Neural progenitor cell (in vitro differentiated cells): ENCODE measurements at regions not wholly inside any gene's neighbourhood (a gene's known extent, or its start where the extent isn't known, plus 50 kb on each side); places are given as distances from the start of the nearest gene placed in this dataset.

Experiments used
- DNase-seq: peaks from one replicate; pipeline ENCODE4 v3.0.0-alpha.2; 2016; ENCODE audit warnings: low spot score
- H2AFZ ChIP-seq: fragments of 200-600 bp; sonication (generic); replicated peaks from 2 replicates; pipeline ENCODE4 v1.6.1; 2016; ENCODE audit warnings: antibody characterized with exemption
- H3F3A ChIP-seq: fragments of 200-600 bp; sonication (generic); 2 replicates; pipeline ENCODE4 v1.6.1; 2016; ENCODE audit warnings: antibody characterized with exemption, low read depth
- H3K27ac ChIP-seq: fragments of 200-600 bp; sonication (generic); 2 replicates; pipeline ENCODE4 v1.5.1; 2016; ENCODE audit warnings: mild to moderate bottlenecking
- H3K27me3 ChIP-seq: fragments of 200-600 bp; sonication (generic); 2 replicates; pipeline ENCODE4 v1.6.1; 2016; ENCODE audit warnings: mild to moderate bottlenecking, moderate library complexity
- H3K36me3 ChIP-seq: fragments of 200-600 bp; sonication (generic); 2 replicates; pipeline ENCODE4 v1.5.1; 2016
- H3K4me1 ChIP-seq: fragments of 200-600 bp; sonication (generic); 2 replicates; pipeline ENCODE4 v1.6.1; 2016; ENCODE audit warnings: mixed run types
- H3K4me2 ChIP-seq: fragments of 200-600 bp; sonication (generic); 2 replicates; pipeline ENCODE4 v1.6.1; 2016
- H3K4me3 ChIP-seq: fragments of 200-600 bp; sonication (generic); 2 replicates; pipeline ENCODE4 v1.5.1; 2016
- H3K79me2 ChIP-seq: fragments of 200-600 bp; sonication (generic); 2 replicates; pipeline ENCODE4 v1.6.1; 2016; ENCODE audit warnings: low read depth
- H3K9ac ChIP-seq: fragments of 200-600 bp; sonication (generic); 2 replicates; pipeline ENCODE4 v1.6.1; 2016
- H3K9me3 ChIP-seq: fragments of 200-600 bp; sonication (generic); 2 replicates; pipeline ENCODE4 v1.5.1; 2016; ENCODE audit warnings: low read depth
- H4K20me1 ChIP-seq: fragments of 200-600 bp; sonication (generic); 2 replicates; pipeline ENCODE4 v1.6.1; 2016; ENCODE audit warnings: low read depth
- H3K27ac Mint-ChIP-seq: 3 replicates; pipeline ENCODE4 v1.8.0; 2021; ENCODE audit warnings: mixed read lengths
- H3K27me3 Mint-ChIP-seq: 2 replicates; pipeline ENCODE4 v1.8.0; 2022; ENCODE audit warnings: low read depth, mild to moderate bottlenecking, inconsistent platforms, moderate library complexity, mixed read lengths; ENCODE audit not compliant: insufficient read depth
- H3K36me3 Mint-ChIP-seq: 3 replicates; pipeline ENCODE4 v1.8.0; 2021; ENCODE audit warnings: mixed read lengths
- H3K4me1 Mint-ChIP-seq: 3 replicates; pipeline ENCODE4 v1.8.0; 2021; ENCODE audit warnings: mixed read lengths
- H3K4me3 Mint-ChIP-seq: 3 replicates; pipeline ENCODE4 v1.8.0; 2021; ENCODE audit warnings: mild to moderate bottlenecking, moderate library complexity, mixed read lengths
- H3K9me3 Mint-ChIP-seq: 3 replicates; pipeline ENCODE4 v1.8.0; 2020; ENCODE audit warnings: mixed read lengths
- CTCF ChIP-seq: fragments of 200-600 bp; sonication (generic); IDR thresholded peaks from 2 replicates; pipeline ENCODE4 v1.5.1; 2017; ENCODE audit warnings: antibody characterized with exemption, mild to moderate bottlenecking
- EZH2 ChIP-seq: fragments of 200-600 bp; sonication (generic); IDR thresholded peaks from 2 replicates; pipeline ENCODE4 v1.6.1; 2017; ENCODE audit warnings: antibody characterized with exemption, mild to moderate bottlenecking, moderate library complexity
- EZH2phosphoT487 ChIP-seq: fragments of 200-600 bp; sonication (generic); IDR thresholded peaks from 2 replicates; pipeline ENCODE4 v1.6.1; 2017; ENCODE audit warnings: antibody characterized with exemption

DNA sequence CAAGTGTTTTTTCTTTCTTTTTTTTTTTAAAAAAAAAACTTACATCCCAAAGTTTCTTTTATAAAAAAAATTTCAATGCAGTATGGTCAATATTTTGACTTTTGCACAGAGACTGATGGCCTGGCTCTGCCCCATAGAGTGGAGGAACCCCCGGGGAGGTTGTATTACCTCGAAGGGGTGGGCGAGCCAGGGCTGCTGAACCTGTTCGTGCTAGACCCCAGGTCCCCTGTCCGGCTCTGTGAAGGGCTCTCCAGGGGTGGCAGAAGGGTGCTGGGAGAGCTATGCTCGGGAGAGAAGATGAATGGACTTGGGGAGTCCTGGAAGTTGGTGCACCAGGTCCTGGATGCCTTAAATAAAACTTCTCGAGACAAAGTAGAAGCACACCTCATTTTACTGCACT is 446.4 kb upstream of the KLF6 start:
- no peaks in the 10 kb centered on the region for H3K27me3 ChIP-seq
- H3K9ac ChIP-seq, result no peak overlapping the region
- H3K36me3 ChIP-seq, result no peaks in the 10 kb centered on the region
- Mint-ChIP-seq H3K27me3 (peaks cover 3% of the 10 kb centered on the region), H3K4me1 (no peaks in the 10 kb centered on the region), H3K4me3 (no peak overlapping the region), H3K36me3 (peaks cover 4% of the 10 kb centered on the region), H3K27ac (no peak overlapping the region), H3K9me3 (peaks cover 25% of the 10 kb centered on the region)
- H3K4me2 ChIP-seq, result no peak overlapping the region
- H3F3A ChIP-seq, result no peaks in the 10 kb centered on the region
- H3K4me3 ChIP-seq, result no peak overlapping the region
- no peak overlapping the region for H3K27ac ChIP-seq
- H2AFZ ChIP-seq, result no peak overlapping the region
- TF ChIP-seq CTCF (no peak), EZH2phosphoT487 (no peak), EZH2 (no peak)
- no peaks in the 10 kb centered on the region for H3K4me1 ChIP-seq
- no peaks in the 10 kb centered on the region for H3K9me3 ChIP-seq
- no peaks in the 10 kb centered on the region for H4K20me1 ChIP-seq
- no peak for DNase-seq
- H3K79me2 ChIP-seq, result no peaks in the 10 kb centered on the region

DNA sequence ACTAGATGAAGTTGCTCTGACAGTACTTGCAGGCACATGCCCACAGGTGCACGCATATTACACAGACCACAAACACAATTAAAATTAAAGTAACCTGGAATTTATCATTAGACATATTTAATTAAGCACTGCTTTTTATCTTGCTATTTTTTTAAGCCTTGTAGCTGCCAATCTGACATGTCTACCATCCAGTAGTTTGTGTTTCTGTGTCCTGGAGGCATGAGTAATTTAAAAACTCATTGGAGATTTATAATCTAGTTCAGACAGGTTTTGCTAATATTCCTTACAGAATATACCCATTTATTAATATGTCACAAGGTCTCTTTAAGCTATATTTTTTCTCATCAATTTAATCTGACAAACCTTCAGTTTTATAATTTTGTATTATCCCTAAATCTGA is 445.0 kb upstream of the KLF6 start:
- no peak overlapping the region for H3K4me2 ChIP-seq
- no peaks in the 10 kb centered on the region for H3K36me3 ChIP-seq
- no peak overlapping the region for H3K4me3 ChIP-seq
- H3F3A ChIP-seq, result no peaks in the 10 kb centered on the region
- H3K36me3 Mint-ChIP-seq, result peaks cover 4% of the 10 kb centered on the region
- H3K27me3 Mint-ChIP-seq, result peaks cover 3% of the 10 kb centered on the region
- no peaks in the 10 kb centered on the region for H4K20me1 ChIP-seq
- H3K9ac ChIP-seq, result no peak overlapping the region
- no peaks in the 10 kb centered on the region for H3K79me2 ChIP-seq
- H3K27ac ChIP-seq, result no peak overlapping the region
- H3K4me1 Mint-ChIP-seq, result no peaks in the 10 kb centered on the region
- peaks cover 23% of the 10 kb centered on the region for H3K9me3 Mint-ChIP-seq
- no peak overlapping the region for H2AFZ ChIP-seq
- no peak overlapping the region for H3K27ac Mint-ChIP-seq
- no peaks in the 10 kb centered on the region for H3K27me3 ChIP-seq
- TF ChIP-seq CTCF (no peak), EZH2 (no peak), EZH2phosphoT487 (no peak)
- no peak overlapping the region for H3K4me3 Mint-ChIP-seq
- DNase-seq, result no peak
- no peaks in the 10 kb centered on the region for H3K9me3 ChIP-seq
- H3K4me1 ChIP-seq, result no peaks in the 10 kb centered on the region

DNA sequence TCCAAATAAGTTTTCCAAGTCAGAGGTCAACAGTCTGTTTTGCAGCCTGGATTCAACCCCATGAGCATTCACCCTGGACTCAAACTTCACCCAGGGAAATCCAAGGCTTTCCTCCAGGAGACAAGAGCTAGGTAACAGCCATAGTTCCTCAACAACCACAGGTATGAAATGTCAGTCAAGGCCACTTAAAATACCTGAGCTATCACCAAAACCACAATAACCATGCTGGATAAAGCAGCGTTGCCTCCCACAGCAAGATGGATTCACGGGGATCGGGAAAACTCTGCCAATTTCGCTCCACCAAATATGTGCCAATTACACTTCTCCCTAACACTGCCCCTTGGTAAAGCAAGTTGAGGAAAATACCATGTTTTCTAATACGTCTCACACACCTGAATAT is 444.1 kb upstream of the KLF6 start:
- no peaks in the 10 kb centered on the region for H3K27me3 ChIP-seq
- Mint-ChIP-seq H3K27ac (no peak overlapping the region), H3K4me3 (no peak overlapping the region), H3K9me3 (peaks cover 19% of the 10 kb centered on the region), H3K36me3 (peaks cover 4% of the 10 kb centered on the region), H3K27me3 (no peaks in the 10 kb centered on the region), H3K4me1 (no peaks in the 10 kb centered on the region)
- no peak overlapping the region for H3K27ac ChIP-seq
- H3K4me3 ChIP-seq, result no peak overlapping the region
- no peaks in the 10 kb centered on the region for H3K79me2 ChIP-seq
- H3K36me3 ChIP-seq, result no peaks in the 10 kb centered on the region
- no peaks in the 10 kb centered on the region for H3K9me3 ChIP-seq
- no peaks in the 10 kb centered on the region for H4K20me1 ChIP-seq
- no peaks in the 10 kb centered on the region for H3K4me1 ChIP-seq
- TF ChIP-seq EZH2phosphoT487 (no peak), EZH2 (no peak), CTCF (no peak)
- no peak overlapping the region for H3K4me2 ChIP-seq
- no peaks in the 10 kb centered on the region for H3F3A ChIP-seq
- no peak for DNase-seq
- H3K9ac ChIP-seq, result no peak overlapping the region
- H2AFZ ChIP-seq, result no peak overlapping the region

DNA sequence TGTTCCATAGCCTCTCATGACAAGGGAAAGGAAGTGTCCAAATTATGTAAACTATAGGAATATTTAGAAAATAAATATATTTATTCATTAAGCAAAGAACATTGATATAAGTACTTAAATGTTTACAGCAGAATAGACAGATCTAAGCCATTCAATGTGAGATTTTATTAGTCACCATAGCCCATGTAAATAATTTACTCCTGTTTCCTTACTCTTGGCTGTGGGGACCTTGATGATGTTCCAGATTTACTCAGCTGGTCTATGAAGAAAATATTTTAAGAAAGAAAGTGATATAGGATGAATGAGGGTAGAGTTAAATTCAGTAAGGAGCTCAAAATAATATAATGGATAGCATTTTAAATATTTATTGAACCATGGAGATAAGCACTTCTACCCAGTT is 442.6 kb upstream of the KLF6 start:
- no peak overlapping the region for H2AFZ ChIP-seq
- H3K4me3 ChIP-seq, result no peak overlapping the region
- H4K20me1 ChIP-seq, result no peaks in the 10 kb centered on the region
- H3K9me3 ChIP-seq, result no peaks in the 10 kb centered on the region
- Mint-ChIP-seq H3K27me3 (no peaks in the 10 kb centered on the region), H3K4me1 (no peaks in the 10 kb centered on the region), H3K4me3 (no peak overlapping the region), H3K36me3 (peaks cover 4% of the 10 kb centered on the region), H3K27ac (no peak overlapping the region), H3K9me3 (peaks cover 14% of the 10 kb centered on the region)
- H3K9ac ChIP-seq, result no peak overlapping the region
- H3K27ac ChIP-seq, result no peak overlapping the region
- no peaks in the 10 kb centered on the region for H3K4me1 ChIP-seq
- H3K27me3 ChIP-seq, result no peaks in the 10 kb centered on the region
- no peak for DNase-seq
- no peaks in the 10 kb centered on the region for H3F3A ChIP-seq
- no peaks in the 10 kb centered on the region for H3K79me2 ChIP-seq
- H3K36me3 ChIP-seq, result no peaks in the 10 kb centered on the region
- H3K4me2 ChIP-seq, result no peak overlapping the region
- TF ChIP-seq CTCF (no peak), EZH2 (no peak), EZH2phosphoT487 (no peak)
